Large intestine (tissue), 3 donors: ENCODE measurements at regions not wholly inside any gene's neighbourhood (a gene's known extent, or its start where the extent isn't known, plus 50 kb on each side); places are given as distances from the start of the nearest gene placed in this dataset.

Source experiments
- DNase-seq, 2 donors: peaks; one replicate each; pipeline versions ENCODE4 v3.0.0 to v3.0.0-alpha.2; 2013
- H3K27ac ChIP-seq: one replicate; pipeline ENCODE4 v1.5.1; 2013; ENCODE audit warnings: low read length
- H3K27me3 ChIP-seq: 2 replicates; pipeline ENCODE4 v1.6.1; 2013; ENCODE audit warnings: low read length; ENCODE audit not compliant: control insufficient read depth, insufficient read depth
- H3K36me3 ChIP-seq: 2 replicates; pipeline ENCODE4 v1.6.1; 2013; ENCODE audit warnings: low read length; ENCODE audit not compliant: control insufficient read depth, insufficient read depth
- H3K4me1 ChIP-seq: one replicate; pipeline ENCODE4 v1.6.1; 2013; ENCODE audit warnings: low read length; ENCODE audit not compliant: control insufficient read depth, insufficient read depth
- H3K4me3 ChIP-seq: one replicate; pipeline ENCODE4 v1.5.1; 2013; ENCODE audit warnings: low read length
- H3K9me3 ChIP-seq: one replicate; pipeline ENCODE4 v1.6.1; 2013; ENCODE audit warnings: mild to moderate bottlenecking, low read depth, low read length, moderate library complexity; ENCODE audit not compliant: control insufficient read depth
- WGBS: methylation state at CpG from one replicate; pipeline ENCODE4 v1.1.5; 2013; ENCODE audit warnings: low lambda C conversion rate; ENCODE audit not compliant: insufficient coverage; 5-methylcytosine and 5-hydroxymethylcytosine counted together

GRCh38 chr16:87016046-87017035, 300.9 kb downstream of the C16orf95 start:
- 100% methylated on average over 1 of the region's 15 CpGs for WGBS
- no peaks in the 10 kb centered on the region for H3K36me3 ChIP-seq
- no peaks in the 10 kb centered on the region for H3K9me3 ChIP-seq
- H3K4me1 ChIP-seq = no peaks in the 10 kb centered on the region
- H3K27ac ChIP-seq = no peak overlapping the region
- no peaks in the 10 kb centered on the region for H3K27me3 ChIP-seq
- no peak overlapping the region for H3K4me3 ChIP-seq
- no peak for DNase-seq

GRCh38 chr16:87017371-87018012, 299.7 kb downstream of the C16orf95 start:
- no peaks in the 10 kb centered on the region for H3K27me3 ChIP-seq
- no peak overlapping the region for H3K4me3 ChIP-seq
- no peak for DNase-seq
- H3K9me3 ChIP-seq = no peaks in the 10 kb centered on the region
- WGBS = 50% methylated on average over 2 of the region's 9 CpGs
- H3K36me3 ChIP-seq = no peaks in the 10 kb centered on the region
- H3K27ac ChIP-seq = no peak overlapping the region
- H3K4me1 ChIP-seq = no peaks in the 10 kb centered on the region

- no peaks in the 10 kb centered on the region for H3K9me3 ChIP-seq
- H3K27me3 ChIP-seq = no peaks in the 10 kb centered on the region
- DNase-seq = no peak
Observed at GRCh38 chr16:87025676-87026075, 291.5 kb downstream of the C16orf95 start.

GRCh38 chr16:87027056-87027616, 290.1 kb downstream of the C16orf95 start:
- Histone ChIP-seq H3K4me1 (no peaks in the 10 kb centered on the region), H3K9me3 (no peaks in the 10 kb centered on the region), H3K36me3 (no peaks in the 10 kb centered on the region), H3K27me3 (no peaks in the 10 kb centered on the region), H3K27ac (no peak overlapping the region), H3K4me3 (no peak overlapping the region)
- WGBS = no CpG with 5 or more reads among the region's 16 CpGs
- no peak for DNase-seq

More at GRCh38 chr16:87025676-87026075, 291.5 kb downstream of the C16orf95 start:
- Histone ChIP-seq H3K4me1 (no peaks in the 10 kb centered on the region), H3K4me3 (no peak overlapping the region), H3K27ac (no peak overlapping the region), H3K36me3 (no peaks in the 10 kb centered on the region)
- WGBS = no CpG with 5 or more reads among the region's 1 CpG

- Histone ChIP-seq H3K27me3 (no peaks in the 10 kb centered on the region), H3K9me3 (peaks cover 2% of the 10 kb centered on the region), H3K4me1 (no peaks in the 10 kb centered on the region), H3K36me3 (no peaks in the 10 kb centered on the region), H3K27ac (no peak overlapping the region), H3K4me3 (no peak overlapping the region)
- WGBS = 80% methylated on average over 1 of the region's 14 CpGs
- DNase-seq = no peak
Observed at GRCh38 chr16:87028481-87029320, 288.5 kb downstream of the C16orf95 start.

GRCh38 chr16:87032554-87032953, 284.6 kb downstream of the C16orf95 start:
- no CpG with 5 or more reads among the region's 8 CpGs for WGBS
- no peak for DNase-seq
- H3K36me3 ChIP-seq = no peaks in the 10 kb centered on the region

GRCh38 chr16:87033021-87033471, 284.1 kb downstream of the C16orf95 start:
- Histone ChIP-seq H3K4me3 (no peak overlapping the region), H3K9me3 (peaks cover 2% of the 10 kb centered on the region), H3K27ac (no peak overlapping the region), H3K27me3 (no peaks in the 10 kb centered on the region), H3K36me3 (no peaks in the 10 kb centered on the region), H3K4me1 (no peaks in the 10 kb centered on the region)
- DNase-seq = no peak
- 100% methylated on average over 1 of the region's 15 CpGs for WGBS

More at GRCh38 chr16:87032554-87032953, 284.6 kb downstream of the C16orf95 start:
- no peak overlapping the region for H3K27ac ChIP-seq
- H3K27me3 ChIP-seq = no peaks in the 10 kb centered on the region
- peaks cover 2% of the 10 kb centered on the region for H3K9me3 ChIP-seq
- no peak overlapping the region for H3K4me3 ChIP-seq
- H3K4me1 ChIP-seq = no peaks in the 10 kb centered on the region

- no CpG with 5 or more reads among the region's 18 CpGs for WGBS
- H3K4me1 ChIP-seq = no peaks in the 10 kb centered on the region
- DNase-seq = no peak
Observed at GRCh38 chr16:87033541-87034300, 283.5 kb downstream of the C16orf95 start.

GRCh38 chr16:87034317-87034716, 282.9 kb downstream of the C16orf95 start:
- Histone ChIP-seq H3K9me3 (peaks cover 2% of the 10 kb centered on the region), H3K36me3 (no peaks in the 10 kb centered on the region), H3K4me1 (no peaks in the 10 kb centered on the region), H3K4me3 (no peak overlapping the region), H3K27me3 (no peaks in the 10 kb centered on the region), H3K27ac (no peak overlapping the region)
- WGBS = 82% methylated on average over 1 of the region's 4 CpGs
- DNase-seq = no peak

More at GRCh38 chr16:87033541-87034300, 283.5 kb downstream of the C16orf95 start:
- Histone ChIP-seq H3K9me3 (peaks cover 2% of the 10 kb centered on the region), H3K4me3 (no peak overlapping the region), H3K27me3 (no peaks in the 10 kb centered on the region), H3K27ac (no peak overlapping the region), H3K36me3 (no peaks in the 10 kb centered on the region)
